C4-2B (cell line): ENCODE measurements at regions not wholly inside any gene's neighbourhood (a gene's known extent, or its start where the extent isn't known, plus 50 kb on each side); places are given as distances from the start of the nearest gene placed in this dataset.

Experiments used
- CTCF ChIP-seq: fragments of 450-650 bp; conservative IDR thresholded peaks from 2 replicates; pipeline ENCODE4 v1.5.1; 2017; ENCODE audit warnings: mild to moderate bottlenecking
- ZFX ChIP-seq: fragments of 450-650 bp; IDR thresholded peaks from 2 replicates; pipeline ENCODE4 v1.6.1; 2017

GRCh38 chr4:19615086-19615689 is 636.5 kb upstream of the SLIT2 start:
- no peak for TF ChIP-seq ZFX
- TF ChIP-seq CTCF: no peak
